Gastrocnemius medialis (tissue), 4 donors: ENCODE measurements at regions not wholly inside any gene's neighbourhood (a gene's known extent, or its start where the extent isn't known, plus 50 kb on each side); places are given as distances from the start of the nearest gene placed in this dataset.

Experiments used
- POLR2A ChIP-seq, 2 donors: fragments of 450-650 bp; IDR thresholded peaks; one replicate each; pipeline ENCODE4 v1.6.1; 2017; ENCODE audit warnings: antibody characterized with exemption in 2 of 2, mild to moderate bottlenecking in 2 of 2, moderate library complexity in 2 of 2
- TF ChIP-seq, protein P1 (sequence below), 5 experiments: fragments of 450-650 bp in 3 of 5; fragments of 200-600 bp in 2 of 5; sonication (generic) in 2 of 5; IDR thresholded peaks in 4 of 5; conservative IDR thresholded peaks in 1 of 5; 1 replicate in 4 of 5; 2 replicates in 1 of 5; pipeline ENCODE4 v1.5.1; 2016 to 2019; ENCODE audit warnings: antibody characterized with exemption in 5 of 5, mild to moderate bottlenecking in 3 of 5, moderate library complexity in 3 of 5

DNA sequence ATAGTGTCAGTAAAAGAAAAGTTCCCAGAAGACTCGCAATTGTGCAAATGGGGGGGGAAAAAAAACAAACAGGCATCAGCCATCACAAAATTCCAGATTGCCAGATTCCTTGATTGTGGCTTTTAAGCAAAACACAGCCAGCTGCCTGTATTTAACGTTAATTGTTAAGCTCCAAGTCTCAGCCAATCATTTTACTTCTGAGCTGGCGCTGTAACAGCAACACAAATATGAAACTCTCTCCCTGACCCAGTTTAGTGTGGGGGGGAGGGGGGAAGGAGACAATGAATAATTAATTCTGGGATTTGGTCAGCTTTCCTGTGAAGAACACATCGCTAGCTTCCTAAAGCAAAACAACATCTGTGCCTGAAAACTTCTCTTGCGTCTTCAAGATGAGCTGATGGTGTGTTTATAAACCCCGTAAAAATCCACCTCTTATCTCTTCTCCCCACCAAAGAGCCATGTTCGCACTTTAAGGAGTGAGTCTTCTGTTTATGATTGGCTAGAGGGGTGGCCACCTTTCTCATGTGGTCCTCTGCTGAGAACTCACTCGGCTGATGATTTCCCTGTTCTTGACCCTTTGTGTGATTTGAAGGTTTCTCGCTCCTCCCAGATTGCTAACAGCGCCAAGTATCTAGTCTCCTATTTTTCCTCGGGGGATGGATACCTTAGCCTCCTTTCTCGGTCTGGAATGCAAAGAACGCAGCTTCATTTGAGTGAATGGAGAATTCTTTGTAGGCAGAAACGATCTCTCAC lies 160.2 kb upstream of the DAPK1 start:
- TF ChIP-seq, protein P1, sequence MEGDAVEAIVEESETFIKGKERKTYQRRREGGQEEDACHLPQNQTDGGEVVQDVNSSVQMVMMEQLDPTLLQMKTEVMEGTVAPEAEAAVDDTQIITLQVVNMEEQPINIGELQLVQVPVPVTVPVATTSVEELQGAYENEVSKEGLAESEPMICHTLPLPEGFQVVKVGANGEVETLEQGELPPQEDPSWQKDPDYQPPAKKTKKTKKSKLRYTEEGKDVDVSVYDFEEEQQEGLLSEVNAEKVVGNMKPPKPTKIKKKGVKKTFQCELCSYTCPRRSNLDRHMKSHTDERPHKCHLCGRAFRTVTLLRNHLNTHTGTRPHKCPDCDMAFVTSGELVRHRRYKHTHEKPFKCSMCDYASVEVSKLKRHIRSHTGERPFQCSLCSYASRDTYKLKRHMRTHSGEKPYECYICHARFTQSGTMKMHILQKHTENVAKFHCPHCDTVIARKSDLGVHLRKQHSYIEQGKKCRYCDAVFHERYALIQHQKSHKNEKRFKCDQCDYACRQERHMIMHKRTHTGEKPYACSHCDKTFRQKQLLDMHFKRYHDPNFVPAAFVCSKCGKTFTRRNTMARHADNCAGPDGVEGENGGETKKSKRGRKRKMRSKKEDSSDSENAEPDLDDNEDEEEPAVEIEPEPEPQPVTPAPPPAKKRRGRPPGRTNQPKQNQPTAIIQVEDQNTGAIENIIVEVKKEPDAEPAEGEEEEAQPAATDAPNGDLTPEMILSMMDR (IDR thresholded peaks at IDR 0.05 in 4 of 5, conservative IDR thresholded peaks at IDR 0.05 in 1 of 5): no peak
- TF ChIP-seq POLR2A (IDR thresholded peaks at IDR 0.05): no peak
